ENCODE measurements at regions not wholly inside any gene's neighbourhood (a gene's known extent, or its start where the extent isn't known, plus 50 kb on each side); places are given as distances from the start of the nearest gene placed in this dataset.

DNA sequence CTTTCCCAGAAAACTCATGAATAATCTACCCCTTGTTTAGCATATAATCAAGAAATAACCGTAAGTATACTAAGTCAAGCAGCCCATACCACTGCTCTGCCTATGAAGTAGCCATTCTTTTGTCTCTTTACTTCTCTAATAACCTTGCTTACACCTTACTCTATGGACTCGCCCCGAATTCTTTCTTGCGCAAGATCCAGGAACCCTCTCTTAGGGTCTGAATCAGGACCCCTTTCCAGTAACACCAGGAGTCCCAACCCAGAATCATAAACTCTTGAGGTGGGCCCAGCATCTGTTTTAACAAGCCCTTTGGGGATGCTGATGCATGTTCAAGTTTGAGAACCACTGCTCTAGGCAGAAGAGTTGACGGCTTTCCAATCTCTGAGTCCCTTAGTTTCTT, 119.6 kb downstream of the BEND2 start:
- no peak for TF ChIP-seq POLR2A (IDR thresholded peaks at IDR 0.05; ENCODE audit: low read depth, low read length)
- TF ChIP-seq, protein P1, sequence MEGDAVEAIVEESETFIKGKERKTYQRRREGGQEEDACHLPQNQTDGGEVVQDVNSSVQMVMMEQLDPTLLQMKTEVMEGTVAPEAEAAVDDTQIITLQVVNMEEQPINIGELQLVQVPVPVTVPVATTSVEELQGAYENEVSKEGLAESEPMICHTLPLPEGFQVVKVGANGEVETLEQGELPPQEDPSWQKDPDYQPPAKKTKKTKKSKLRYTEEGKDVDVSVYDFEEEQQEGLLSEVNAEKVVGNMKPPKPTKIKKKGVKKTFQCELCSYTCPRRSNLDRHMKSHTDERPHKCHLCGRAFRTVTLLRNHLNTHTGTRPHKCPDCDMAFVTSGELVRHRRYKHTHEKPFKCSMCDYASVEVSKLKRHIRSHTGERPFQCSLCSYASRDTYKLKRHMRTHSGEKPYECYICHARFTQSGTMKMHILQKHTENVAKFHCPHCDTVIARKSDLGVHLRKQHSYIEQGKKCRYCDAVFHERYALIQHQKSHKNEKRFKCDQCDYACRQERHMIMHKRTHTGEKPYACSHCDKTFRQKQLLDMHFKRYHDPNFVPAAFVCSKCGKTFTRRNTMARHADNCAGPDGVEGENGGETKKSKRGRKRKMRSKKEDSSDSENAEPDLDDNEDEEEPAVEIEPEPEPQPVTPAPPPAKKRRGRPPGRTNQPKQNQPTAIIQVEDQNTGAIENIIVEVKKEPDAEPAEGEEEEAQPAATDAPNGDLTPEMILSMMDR (IDR thresholded peaks at IDR 0.05; ENCODE audit: extremely low read depth in 1 of 2, insufficient read depth in 1 of 2, low read depth in 1 of 2, low read length in 2 of 2), result no peak
- no peak for TF ChIP-seq EZH2 (IDR thresholded peaks at IDR 0.05; ENCODE audit: borderline replicate concordance, low read depth, low read length, severe bottlenecking)
- no peak for TF ChIP-seq POLR2AphosphoS5 (IDR thresholded peaks at IDR 0.05; ENCODE audit: insufficient read depth, low read depth, low read length)
- TF ChIP-seq FOS (IDR thresholded peaks at IDR 0.05; ENCODE audit: borderline replicate concordance, insufficient read depth, low read length), result no peak
- no peak for TF ChIP-seq GATA2 (IDR thresholded peaks at IDR 0.05; ENCODE audit: insufficient read depth, insufficient read length, low read depth, low read length)
- TF ChIP-seq, protein P2, sequence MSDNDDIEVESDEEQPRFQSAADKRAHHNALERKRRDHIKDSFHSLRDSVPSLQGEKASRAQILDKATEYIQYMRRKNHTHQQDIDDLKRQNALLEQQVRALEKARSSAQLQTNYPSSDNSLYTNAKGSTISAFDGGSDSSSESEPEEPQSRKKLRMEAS (IDR thresholded peaks at IDR 0.05; ENCODE audit: insufficient read depth, insufficient read length), result no peak
- TF ChIP-seq JUN (IDR thresholded peaks at IDR 0.05; ENCODE audit: borderline replicate concordance, insufficient read depth, insufficient read length, low read depth), result no peak

All from endothelial cell of umbilical vein (primary cell).